ENCODE measurements at regions not wholly inside any gene's neighbourhood (a gene's known extent, or its start where the extent isn't known, plus 50 kb on each side); places are given as distances from the start of the nearest gene placed in this dataset.

GRCh38 chr4:71253545-71253944 lies 85.3 kb upstream of the SLC4A4 start:
- ChIA-PET SMC1A (ENCODE audit: uncharacterized antibody, unreplicated experiment) (interaction anchor here (0.9 to 3.1 kb wide), 7 partner anchors 12 to 652 kb away, joined by 3 to 15 read pairs (median 6); partner anchors contain the start of gene SLC4A4), CTCF (interaction anchor here (1.1 to 3.5 kb wide), 7 partner anchors 13 to 70 kb away, joined by 3 to 17 read pairs (median 12); no protein-coding TSS in a partner anchor), POLR2A (no interaction called here), RAD21 (ENCODE audit: unreplicated experiment) (interaction anchor here (1.0 to 2.2 kb wide), 4 partner anchors 12 to 24 kb away, joined by 3 to 11 read pairs (median 7); no protein-coding TSS in a partner anchor)
- no peaks in the 10 kb centered on the region for H3K9me3 ChIP-seq (replicated peaks; ENCODE audit: control insufficient read depth, insufficient read depth, low read length)
- H3K9ac ChIP-seq (ENCODE audit: control insufficient read depth, insufficient read depth, low read length): no peak overlapping the region
- no peaks in the 10 kb centered on the region for H3K27me3 ChIP-seq (replicated peaks in 1 of 2; ENCODE audit: control insufficient read depth in 2 of 2, insufficient read depth in 2 of 2, low read length in 1 of 2)
- H3K27ac ChIP-seq (ENCODE audit: control insufficient read depth, insufficient read depth): no peak overlapping the region
- no peak overlapping the region for H3K4me2 ChIP-seq (ENCODE audit: control insufficient read depth, insufficient read depth)
- in situ Hi-C loops (cut with MboI): no loop called here
- H3K4me1 ChIP-seq (ENCODE audit: control insufficient read depth, insufficient read depth, low read length): no peaks in the 10 kb centered on the region
- ATAC-seq (no peak), FAIRE-seq (peak; percentile 18), DNase-seq (ENCODE audit: low read depth, low spot score) (no peak)
- intact Hi-C loops (cut with micrococcal nuclease; ENCODE audit: unreplicated experiment): no loop called here
- H2AFZ ChIP-seq (ENCODE audit: control insufficient read depth, low read depth, low read length): no peak overlapping the region; the same call in 1 of the 2 replicates
- TF ChIP-seq TCF3 (IDR thresholded peaks at IDR 0.05; ENCODE audit: borderline replicate concordance, insufficient read depth, low read depth, low read length) (no peak), YBX1 (IDR thresholded peaks at IDR 0.05) (no peak), BMI1 (IDR thresholded peaks at IDR 0.05; ENCODE audit: borderline replicate concordance) (no peak), NFXL1 (IDR thresholded peaks at IDR 0.05; ENCODE audit: borderline replicate concordance) (no peak), IRF4 (IDR thresholded peaks at IDR 0.05; ENCODE audit: low read depth, low read length) (no peak), ELK1 (IDR thresholded peaks at IDR 0.05; ENCODE audit: low read depth, low read length) (no peak), E4F1 (IDR thresholded peaks at IDR 0.05; ENCODE audit: borderline replicate concordance, partially characterized antibody) (no peak), NR2C1 (IDR thresholded peaks at IDR 0.05) (no peak), NKRF (conservative IDR thresholded peaks at IDR 0.05) (no peak), EP300 (IDR thresholded peaks at IDR 0.05; ENCODE audit: borderline replicate concordance in 1 of 2, control insufficient read depth in 1 of 2, low read depth in 2 of 2, low read length in 2 of 2) (no peak), NFIC (IDR thresholded peaks at IDR 0.05; ENCODE audit: low read depth, low read length) (no peak), MYC (IDR thresholded peaks at IDR 0.05; ENCODE audit: insufficient read depth, insufficient read length, insufficient replicate concordance, low read length, severe bottlenecking) (no peak), KDM1A (IDR thresholded peaks at IDR 0.05; ENCODE audit: borderline replicate concordance) (no peak)
- H3K36me3 ChIP-seq (ENCODE audit: control insufficient read depth in 2 of 2, insufficient read depth in 2 of 2, low read length in 1 of 2): no peaks in the 10 kb centered on the region
- H4K20me1 ChIP-seq (ENCODE audit: control insufficient read depth, insufficient read depth): no peaks in the 10 kb centered on the region
- no peak overlapping the region for H3K4me3 ChIP-seq
- no TSS peak for BruUV-seq (replicated peaks)
- WGBS (ENCODE audit: insufficient coverage, insufficient replicate concordance, low lambda C conversion rate, missing lambda C conversion rate): 0% methylated on average over 1 of the region's 1 CpG
- H3K79me2 ChIP-seq (ENCODE audit: control insufficient read depth, insufficient read depth, low read length): no peaks in the 10 kb centered on the region
